GM12872 (cell line): ENCODE measurements at regions not wholly inside any gene's neighbourhood (a gene's known extent, or its start where the extent isn't known, plus 50 kb on each side); places are given as distances from the start of the nearest gene placed in this dataset.

Source experiments
- CTCF ChIP-seq: IDR thresholded peaks from 3 replicates; pipeline ENCODE4 v1.5.1; 2011; ENCODE audit warnings: low read depth, mild to moderate bottlenecking, low read length, moderate library complexity; ENCODE audit not compliant: insufficient read depth

- no peak for TF ChIP-seq CTCF
Observed at GRCh38 chr10:59557052-59557451, 152.6 kb downstream of the SLC16A9 start.

GRCh38 chr10:59553162-59553900 is 156.3 kb downstream of the SLC16A9 start:
- no peak for TF ChIP-seq CTCF

- TF ChIP-seq CTCF, result no peak
Observed at GRCh38 chr10:59550061-59550460, 159.6 kb downstream of the SLC16A9 start.

- no peak for TF ChIP-seq CTCF
Observed at GRCh38 chr10:59538623-59539022, 171.0 kb downstream of the SLC16A9 start.

- TF ChIP-seq CTCF, result no peak
Observed at GRCh38 chr10:59537501-59537900, 172.1 kb downstream of the SLC16A9 start.

- TF ChIP-seq CTCF, result no peak
Observed at GRCh38 chr10:59536167-59537014, 173.3 kb downstream of the SLC16A9 start.

- no peak for TF ChIP-seq CTCF
Observed at GRCh38 chr10:59524348-59524747, 162.0 kb upstream of the FAM13C start.
